ENCODE measurements at regions not wholly inside any gene's neighbourhood (a gene's known extent, or its start where the extent isn't known, plus 50 kb on each side); places are given as distances from the start of the nearest gene placed in this dataset.

- DNase-seq = peak; percentile 40
These were observed 194.2 kb upstream of the HDAC4 start for GRCh38 chr2:239594772-239595608.

GRCh38 chr2:239594019-239594771, 193.4 kb upstream of the HDAC4 start:
- DNase-seq = peak; percentile 45

DNA sequence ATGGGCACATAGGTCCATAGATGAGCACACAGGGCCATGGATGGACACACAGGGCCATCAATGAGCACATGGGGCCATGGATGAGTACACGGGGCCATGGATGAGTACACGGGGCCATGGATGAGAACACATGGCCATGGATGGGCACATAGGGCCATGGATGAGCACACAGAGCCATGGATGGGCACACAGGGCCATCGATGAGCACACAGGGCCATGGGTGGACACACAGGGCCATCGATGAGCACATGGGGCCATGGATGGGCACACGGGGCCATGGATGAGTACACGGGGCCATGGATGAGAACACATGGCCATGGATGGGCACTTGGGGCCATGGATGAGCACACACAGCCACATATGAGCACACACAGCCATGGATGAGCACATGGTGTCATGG, 192.6 kb upstream of the HDAC4 start:
- DNase-seq = peak; percentile 12

DNA sequence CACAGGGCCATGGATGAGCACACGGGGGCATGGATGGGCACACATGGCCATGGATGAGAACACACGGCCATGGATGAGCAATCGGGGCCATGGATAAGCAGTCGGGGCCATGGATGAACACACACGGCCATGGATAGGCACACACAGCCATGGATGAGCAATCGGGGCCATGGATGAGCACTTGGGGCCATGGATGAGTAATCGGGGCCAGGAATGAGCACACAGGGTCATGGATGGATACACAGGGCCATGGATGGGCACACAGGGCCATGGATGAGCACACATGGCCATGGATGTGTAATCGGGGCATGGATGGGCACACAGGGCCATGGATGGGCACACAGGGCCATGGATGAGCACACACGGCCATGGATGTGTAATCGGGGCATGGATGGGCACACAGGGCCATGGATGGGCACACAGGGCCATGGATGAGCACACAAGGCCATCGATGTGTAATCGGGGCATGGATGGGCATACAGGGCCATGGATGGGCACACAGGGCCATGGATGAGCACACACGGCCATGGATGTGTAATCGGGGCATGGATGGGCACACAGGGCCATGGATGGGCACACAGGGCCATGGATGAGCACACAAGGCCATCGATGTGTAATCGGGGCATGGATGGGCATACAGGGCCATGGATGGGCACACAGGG, 191.9 kb upstream of the HDAC4 start:
- peak; percentile 12 for DNase-seq

GRCh38 chr2:239590995-239591915, 190.4 kb upstream of the HDAC4 start:
- DNase-seq = peak; percentile 37

- DNase-seq = no peak
These were observed 189.5 kb upstream of the HDAC4 start for GRCh38 chr2:239590276-239590675.

DNA sequence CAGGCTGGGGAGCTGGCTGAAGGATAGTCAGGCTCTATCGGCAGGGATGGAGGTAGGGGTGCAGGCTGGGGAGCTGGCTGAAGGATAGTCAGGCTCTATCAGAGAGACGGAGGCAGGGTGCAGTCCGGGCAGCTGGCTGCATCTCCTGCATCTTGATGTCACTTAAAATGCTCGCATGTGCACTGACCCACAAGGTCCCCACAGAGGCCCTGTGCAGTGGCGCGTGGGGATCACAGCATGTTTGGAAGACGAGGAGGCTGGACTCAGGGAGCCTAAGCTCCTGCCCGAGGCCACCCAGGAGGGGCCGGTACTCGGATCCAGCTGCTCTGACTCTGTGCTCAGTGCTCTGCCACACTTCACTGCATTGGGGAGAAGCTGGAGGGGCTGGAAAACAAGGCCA, 189.0 kb upstream of the HDAC4 start:
- DNase-seq = no peak

DNA sequence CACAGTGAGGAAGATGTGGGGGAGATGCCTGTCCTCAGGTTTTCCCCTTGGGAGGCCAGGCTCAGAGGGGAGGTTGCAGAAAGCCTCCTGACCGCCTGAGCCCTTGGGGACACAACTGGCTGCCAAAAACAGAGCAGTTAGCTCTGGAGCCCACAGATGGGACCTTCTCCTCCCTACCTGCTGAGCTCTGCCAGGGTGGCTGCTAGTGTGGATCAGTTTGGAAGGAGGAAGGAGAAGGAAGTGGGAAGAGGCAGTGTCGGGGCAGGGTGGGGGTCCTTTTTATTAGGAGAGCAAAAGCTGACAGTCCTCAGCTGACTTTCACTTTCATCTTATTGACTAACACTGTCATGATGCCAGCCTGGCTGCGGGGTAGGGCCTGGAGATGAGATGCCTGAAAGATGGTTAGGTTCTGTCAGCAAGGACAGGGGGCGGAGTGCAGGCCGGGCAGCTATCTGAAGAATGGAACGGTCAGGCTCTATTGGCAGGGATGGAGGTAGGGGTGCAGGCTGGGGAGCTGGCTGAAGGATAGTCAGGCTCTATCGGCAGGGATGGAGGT, 188.5 kb upstream of the HDAC4 start:
- DNase-seq = no peak

- DNase-seq = no peak
These were observed 187.8 kb upstream of the HDAC4 start for GRCh38 chr2:239588451-239589269.

- no peak for DNase-seq
These were observed 187.0 kb upstream of the HDAC4 start for GRCh38 chr2:239587841-239588240.

DNA sequence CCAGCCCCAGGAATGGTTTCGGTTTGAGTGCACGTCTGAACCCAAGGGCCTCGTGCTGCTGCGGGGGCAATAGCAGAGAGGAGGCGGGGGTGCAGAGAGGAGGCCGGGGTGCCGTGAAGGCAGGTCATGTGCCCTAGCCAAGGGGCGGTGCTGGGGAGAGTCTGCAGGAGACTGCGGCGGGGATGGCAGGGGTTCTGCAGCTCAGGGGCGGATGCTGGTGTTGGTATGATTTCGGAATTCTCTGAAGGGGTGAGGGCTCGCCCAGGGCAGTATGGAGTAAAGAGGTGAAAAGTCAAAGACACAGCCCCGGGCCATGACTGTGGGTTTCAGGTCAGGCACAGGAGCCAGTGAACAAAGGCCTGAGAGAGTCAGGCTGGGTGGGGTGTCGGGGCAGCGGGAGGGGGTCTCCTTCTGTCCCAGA, 186.5 kb upstream of the HDAC4 start:
- no peak for DNase-seq

DNA sequence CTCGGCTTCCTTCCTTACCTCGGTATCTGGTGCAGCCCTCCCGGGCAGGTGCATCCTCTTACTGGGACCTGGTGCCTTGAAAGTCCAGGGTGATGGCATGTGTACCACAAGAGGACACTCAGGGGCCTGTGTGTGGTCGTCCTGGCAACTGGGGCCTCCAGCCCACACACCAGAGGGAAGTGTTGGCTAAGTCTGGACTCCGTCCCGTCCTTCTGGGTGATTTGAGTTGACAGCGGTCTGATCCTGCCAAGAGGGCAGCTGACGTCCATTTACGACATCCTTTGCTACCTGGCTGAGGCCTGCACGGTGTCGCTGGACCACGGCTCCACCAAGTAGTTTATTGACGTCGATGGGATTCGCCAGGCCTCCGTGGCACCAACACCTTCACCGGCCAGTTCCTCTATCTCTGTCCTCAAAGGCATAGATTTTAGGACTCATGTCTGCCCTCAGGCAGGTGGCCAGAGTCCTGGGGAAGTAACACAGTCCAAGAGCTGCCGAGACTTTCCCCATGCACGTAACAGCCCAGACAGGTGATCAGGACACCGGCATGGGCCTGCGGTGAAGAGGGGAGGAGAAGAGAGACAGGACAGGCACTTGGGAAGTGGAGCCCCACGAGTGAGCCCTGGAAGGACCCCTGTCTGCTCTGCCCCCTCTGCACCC, 186.0 kb upstream of the HDAC4 start:
- DNase-seq = no peak

DNA sequence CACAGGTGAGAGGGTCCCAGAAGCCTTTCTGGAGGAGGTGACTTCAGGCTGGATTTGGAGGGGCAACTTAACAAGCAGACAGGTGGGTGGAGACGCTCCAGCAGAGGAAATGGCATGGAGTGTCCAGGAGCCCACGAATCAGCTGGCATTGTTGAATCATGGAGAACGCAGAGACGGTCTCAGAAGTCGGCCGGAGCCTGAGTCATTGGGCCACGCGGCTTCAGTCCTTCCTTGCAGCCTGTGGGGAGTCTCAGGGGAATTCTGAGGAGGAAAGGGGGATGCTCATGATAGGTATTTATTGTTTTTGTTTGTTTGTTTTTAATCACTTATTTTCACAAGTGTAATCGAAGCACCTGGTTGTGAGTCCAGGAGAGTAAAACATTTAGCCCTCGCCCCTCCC, 184.6 kb upstream of the HDAC4 start:
- DNase-seq = no peak

DNA sequence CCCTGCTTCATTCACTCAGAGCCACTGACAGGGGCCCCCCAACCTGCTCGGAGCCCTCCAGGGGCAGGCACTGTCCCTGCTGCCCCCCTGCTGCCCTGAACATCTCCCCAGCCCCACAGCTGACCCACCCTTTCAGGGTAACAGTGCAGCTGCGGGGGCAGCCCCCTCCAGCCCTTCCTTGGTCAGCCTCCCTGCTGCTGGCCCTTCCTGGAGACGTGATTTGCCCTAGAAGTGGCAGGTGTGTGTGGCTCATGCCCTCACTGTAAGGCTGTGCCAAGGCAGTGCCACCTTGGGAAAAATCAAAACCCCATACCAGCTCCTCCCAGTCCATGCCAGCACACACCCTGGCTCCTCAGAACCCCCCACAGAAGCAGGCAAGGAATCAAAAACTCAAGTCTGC, 184.2 kb upstream of the HDAC4 start:
- no peak for DNase-seq

- DNase-seq = no peak
These were observed 183.3 kb upstream of the HDAC4 start for GRCh38 chr2:239583879-239584859.

GRCh38 chr2:239583171-239583878, 182.5 kb upstream of the HDAC4 start:
- DNase-seq = no peak

DNA sequence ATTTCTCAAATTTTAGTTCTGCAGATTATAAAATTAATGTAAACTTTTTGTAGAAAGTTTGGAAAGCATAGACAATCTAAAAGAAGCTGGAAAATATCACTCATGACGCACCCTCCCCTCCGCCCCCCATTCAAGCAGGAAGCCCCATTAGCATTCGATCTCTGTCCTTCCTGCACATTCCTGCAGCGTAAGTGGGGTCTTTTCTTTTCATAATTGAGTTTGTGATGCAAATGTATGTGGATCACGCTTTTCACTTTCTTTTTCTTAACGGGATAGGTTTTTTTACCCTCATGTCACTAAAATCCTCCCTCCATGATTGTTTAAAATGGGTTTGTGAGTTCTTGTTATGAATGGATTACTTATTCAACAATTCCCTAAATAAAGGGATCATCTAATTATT, 181.7 kb upstream of the HDAC4 start:
- DNase-seq = no peak

DNA sequence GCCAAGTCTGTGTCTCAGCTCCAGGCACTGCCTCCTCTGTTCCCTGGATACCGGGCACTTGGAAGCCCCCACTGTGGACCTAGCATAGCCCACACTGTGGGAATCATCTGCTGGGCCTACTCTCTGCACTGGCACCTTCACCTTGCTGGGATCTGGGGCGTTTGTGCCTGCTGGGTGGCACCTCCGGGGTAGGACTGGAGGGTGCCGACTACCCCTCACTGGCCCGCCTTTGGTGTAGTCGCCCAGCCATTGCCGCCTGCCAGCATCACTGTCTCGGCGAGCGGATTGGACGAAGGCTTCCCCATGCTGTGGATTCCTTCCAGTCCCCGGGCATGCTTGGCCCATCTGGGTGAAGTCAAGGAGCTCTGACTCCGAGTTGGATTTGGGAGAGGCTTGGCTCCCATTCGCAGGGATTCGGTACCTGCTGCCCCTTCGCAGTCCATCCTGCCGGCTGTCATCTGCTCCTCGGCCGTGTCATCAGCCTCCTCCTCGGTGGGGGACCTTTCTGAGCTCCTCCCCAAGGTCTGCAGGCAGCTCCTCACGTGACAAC, 180.6 kb upstream of the HDAC4 start:
- no peak for DNase-seq

GRCh38 chr2:239580199-239580527, 179.3 kb upstream of the HDAC4 start:
- no peak for DNase-seq
